Thoracic aorta (tissue), 2 donors: ENCODE measurements at regions not wholly inside any gene's neighbourhood (a gene's known extent, or its start where the extent isn't known, plus 50 kb on each side); places are given as distances from the start of the nearest gene placed in this dataset.

Experiments used
- ATAC-seq: fragments of 150-250 bp; one replicate; pipeline ENCODE4 v1.8.0; 2017; ENCODE audit warnings: low read depth; ENCODE audit not compliant: insufficient number of reproducible peaks, low FRiP score
- DNase-seq: peaks from one replicate; pipeline ENCODE4 v3.0.0-alpha.2; 2020; ENCODE audit warnings: low spot score
- H3K27ac ChIP-seq, 2 donors: fragments of 200-600 bp; sonication (generic); 1 replicate in 1 of 2; 2 replicates in 1 of 2; pipeline ENCODE4 v1.5.1; 2016; ENCODE audit warnings: mild to moderate bottlenecking in 2 of 2, moderate library complexity in 2 of 2
- H3K27me3 ChIP-seq: fragments of 200-600 bp; sonication (generic); replicated peaks from 2 replicates; pipeline ENCODE4 v1.6.0; 2016; ENCODE audit warnings: mild to moderate bottlenecking; ENCODE audit not compliant: insufficient read depth
- H3K36me3 ChIP-seq: fragments of 200-600 bp; sonication (generic); one replicate; pipeline ENCODE4 v1.5.1; 2016
- H3K4me1 ChIP-seq, 2 donors: fragments of 200-600 bp; sonication (generic); 1 replicate in 1 of 2; 2 replicates in 1 of 2; pipeline versions ENCODE4 v1.5.1 to v1.6.0; 2016; ENCODE audit warnings: low read depth in 2 of 2, mild to moderate bottlenecking in 1 of 2; ENCODE audit not compliant: control insufficient read depth in 1 of 2
- H3K4me3 ChIP-seq: fragments of 200-600 bp; sonication (generic); 2 replicates; pipeline ENCODE4 v1.5.1; 2016; ENCODE audit warnings: mild to moderate bottlenecking
- H3K9me3 ChIP-seq: fragments of 200-600 bp; sonication (generic); 2 replicates; pipeline ENCODE4 v1.5.1; 2016
- TF ChIP-seq, protein P1 (sequence below): fragments of 200-600 bp; sonication (generic); IDR thresholded peaks from one replicate; pipeline ENCODE4 v1.5.1; 2019; ENCODE audit warnings: antibody characterized with exemption

- H3K4me1 ChIP-seq = no peaks in the 10 kb centered on the region
- ATAC-seq (no peak), DNase-seq (no peak)
- no peak overlapping the region for H3K27ac ChIP-seq
- no peak overlapping the region for H3K4me3 ChIP-seq
- no peaks in the 10 kb centered on the region for H3K27me3 ChIP-seq
- TF ChIP-seq, protein P1, sequence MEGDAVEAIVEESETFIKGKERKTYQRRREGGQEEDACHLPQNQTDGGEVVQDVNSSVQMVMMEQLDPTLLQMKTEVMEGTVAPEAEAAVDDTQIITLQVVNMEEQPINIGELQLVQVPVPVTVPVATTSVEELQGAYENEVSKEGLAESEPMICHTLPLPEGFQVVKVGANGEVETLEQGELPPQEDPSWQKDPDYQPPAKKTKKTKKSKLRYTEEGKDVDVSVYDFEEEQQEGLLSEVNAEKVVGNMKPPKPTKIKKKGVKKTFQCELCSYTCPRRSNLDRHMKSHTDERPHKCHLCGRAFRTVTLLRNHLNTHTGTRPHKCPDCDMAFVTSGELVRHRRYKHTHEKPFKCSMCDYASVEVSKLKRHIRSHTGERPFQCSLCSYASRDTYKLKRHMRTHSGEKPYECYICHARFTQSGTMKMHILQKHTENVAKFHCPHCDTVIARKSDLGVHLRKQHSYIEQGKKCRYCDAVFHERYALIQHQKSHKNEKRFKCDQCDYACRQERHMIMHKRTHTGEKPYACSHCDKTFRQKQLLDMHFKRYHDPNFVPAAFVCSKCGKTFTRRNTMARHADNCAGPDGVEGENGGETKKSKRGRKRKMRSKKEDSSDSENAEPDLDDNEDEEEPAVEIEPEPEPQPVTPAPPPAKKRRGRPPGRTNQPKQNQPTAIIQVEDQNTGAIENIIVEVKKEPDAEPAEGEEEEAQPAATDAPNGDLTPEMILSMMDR = no peak
- no peaks in the 10 kb centered on the region for H3K9me3 ChIP-seq
- H3K36me3 ChIP-seq = no peaks in the 10 kb centered on the region
Measured at GRCh38 chr1:218760601-218761570, 412.8 kb upstream of the LYPLAL1 start.

DNA sequence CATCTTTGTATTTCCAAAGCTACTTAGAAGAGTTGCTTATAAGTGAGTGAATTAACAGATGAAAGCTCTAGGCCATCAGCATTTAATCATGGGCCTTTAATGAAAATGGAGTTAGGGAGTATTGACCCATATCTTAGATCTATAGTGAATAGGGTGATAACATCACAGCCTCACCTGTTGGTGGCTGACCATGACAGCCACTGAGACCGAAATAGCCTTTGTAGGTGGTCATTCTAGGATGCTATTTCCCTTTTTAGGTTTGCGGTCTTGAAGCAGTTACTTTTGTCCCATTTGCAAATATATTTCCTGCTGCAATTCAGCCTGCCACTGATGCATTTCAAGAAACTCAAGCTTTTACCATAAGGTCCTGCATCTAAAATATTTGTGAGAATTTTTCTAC is 410.1 kb upstream of the LYPLAL1 start:
- Histone ChIP-seq H3K4me1 (no peaks in the 10 kb centered on the region), H3K27me3 (no peaks in the 10 kb centered on the region), H3K36me3 (no peaks in the 10 kb centered on the region), H3K4me3 (no peak overlapping the region), H3K27ac (no peak overlapping the region), H3K9me3 (no peaks in the 10 kb centered on the region)
- ATAC-seq (no peak), DNase-seq (no peak)
- TF ChIP-seq, protein P1 = no peak

- no peaks in the 10 kb centered on the region for H3K9me3 ChIP-seq
- ATAC-seq = no peak
- DNase-seq = no peak
- TF ChIP-seq, protein P1 = no peak
- no peak overlapping the region for H3K4me3 ChIP-seq
- H3K27me3 ChIP-seq = no peaks in the 10 kb centered on the region
- H3K36me3 ChIP-seq = no peaks in the 10 kb centered on the region
- no peak overlapping the region for H3K27ac ChIP-seq
- H3K4me1 ChIP-seq = no peaks in the 10 kb centered on the region
Measured at GRCh38 chr1:218765753-218766152, 407.9 kb upstream of the LYPLAL1 start.

DNA sequence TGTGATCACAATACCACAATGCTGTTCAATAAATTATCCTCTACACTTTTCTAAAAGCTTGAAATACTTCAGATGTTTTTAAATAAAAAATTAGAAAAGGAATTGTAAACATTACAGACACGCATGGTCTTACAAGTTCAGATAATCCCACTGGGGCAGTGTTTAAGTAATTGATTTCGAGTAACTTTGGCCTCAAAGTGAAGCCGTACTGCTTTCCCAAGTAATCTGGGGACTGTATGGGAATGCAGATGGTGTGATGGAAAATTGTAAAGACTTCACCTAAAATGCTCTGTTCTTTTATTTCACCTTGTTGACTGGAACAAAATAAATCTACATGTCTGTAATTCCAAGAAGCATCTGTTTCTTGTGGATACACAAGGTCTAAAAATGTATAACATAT is 401.7 kb upstream of the LYPLAL1 start:
- Histone ChIP-seq H3K4me3 (no peak overlapping the region), H3K36me3 (no peaks in the 10 kb centered on the region), H3K9me3 (no peaks in the 10 kb centered on the region), H3K27me3 (no peaks in the 10 kb centered on the region), H3K27ac (no peak overlapping the region), H3K4me1 (no peaks in the 10 kb centered on the region)
- DNase-seq = no peak
- ATAC-seq = no peak
- TF ChIP-seq, protein P1 = no peak

- Histone ChIP-seq H3K36me3 (no peaks in the 10 kb centered on the region), H3K4me3 (no peak overlapping the region), H3K27me3 (no peaks in the 10 kb centered on the region), H3K9me3 (no peaks in the 10 kb centered on the region), H3K27ac (no peak overlapping the region), H3K4me1 (no peaks in the 10 kb centered on the region)
- no peak for DNase-seq
- TF ChIP-seq, protein P1 = no peak
- ATAC-seq = no peak
Measured at GRCh38 chr1:218772575-218772974, 401.1 kb upstream of the LYPLAL1 start.
